Stimulated activated memory B cell treated with anti-CD40 and anti-IgM and Interleukin-4, amounts not matched to agents 10 μg/mL and 1 μg/mL and 100 μg/mL, for 72 hours (primary cell): ENCODE measurements at regions not wholly inside any gene's neighbourhood (a gene's known extent, or its start where the extent isn't known, plus 50 kb on each side); places are given as distances from the start of the nearest gene placed in this dataset.

ENCODE experiments used
- ATAC-seq: fragments of 150-1000 bp; cut with Tn5 transposase; 2 replicates; pipeline ENCODE4 v1.10.0; 2021
- H3K27ac Mint-ChIP-seq: one replicate; pipeline ENCODE4 v1.8.0; 2022; ENCODE audit warnings: mild to moderate bottlenecking, mixed read lengths
- H3K27me3 Mint-ChIP-seq: one replicate; pipeline ENCODE4 v1.8.0; 2022; ENCODE audit warnings: mixed read lengths
- H3K36me3 Mint-ChIP-seq: one replicate; pipeline ENCODE4 v1.8.0; 2022; ENCODE audit warnings: mixed read lengths
- H3K4me1 Mint-ChIP-seq: one replicate; pipeline ENCODE4 v1.8.0; 2022; ENCODE audit warnings: mixed read lengths
- H3K4me3 Mint-ChIP-seq: one replicate; pipeline ENCODE4 v1.8.0; 2022; ENCODE audit warnings: mild to moderate bottlenecking, moderate library complexity, mixed read lengths
- H3K9me3 Mint-ChIP-seq: one replicate; pipeline ENCODE4 v1.8.0; 2022; ENCODE audit warnings: mixed read lengths

DNA sequence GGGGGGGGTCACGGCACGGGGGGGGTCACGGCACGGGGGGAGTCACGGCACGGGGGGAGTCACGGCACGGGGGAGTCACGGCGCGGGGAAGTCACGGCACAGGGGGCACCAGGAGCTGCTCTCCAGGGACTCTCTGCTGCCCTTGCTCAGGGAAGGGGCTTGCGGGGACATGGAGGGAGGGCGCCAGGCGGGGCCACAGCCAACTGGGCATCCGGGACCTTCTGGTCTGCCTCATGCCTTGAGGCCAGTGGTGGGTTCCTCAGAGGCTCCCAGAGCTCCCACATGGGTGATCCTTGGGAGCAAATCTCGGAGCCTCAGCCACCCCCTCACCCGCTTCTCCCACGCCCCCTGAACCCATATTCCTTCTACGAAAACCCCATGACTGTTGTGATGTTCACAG, 55.8 kb upstream of the TMEM18 start:
- no peak overlapping the region for H3K27ac Mint-ChIP-seq
- H3K4me3 Mint-ChIP-seq = no peak overlapping the region
- H3K9me3 Mint-ChIP-seq = no peaks in the 10 kb centered on the region
- H3K27me3 Mint-ChIP-seq = peaks cover 31% of the 10 kb centered on the region
- H3K4me1 Mint-ChIP-seq = peaks cover 7% of the 10 kb centered on the region
- peak; percentile 31 for ATAC-seq
- H3K36me3 Mint-ChIP-seq = no peaks in the 10 kb centered on the region

DNA sequence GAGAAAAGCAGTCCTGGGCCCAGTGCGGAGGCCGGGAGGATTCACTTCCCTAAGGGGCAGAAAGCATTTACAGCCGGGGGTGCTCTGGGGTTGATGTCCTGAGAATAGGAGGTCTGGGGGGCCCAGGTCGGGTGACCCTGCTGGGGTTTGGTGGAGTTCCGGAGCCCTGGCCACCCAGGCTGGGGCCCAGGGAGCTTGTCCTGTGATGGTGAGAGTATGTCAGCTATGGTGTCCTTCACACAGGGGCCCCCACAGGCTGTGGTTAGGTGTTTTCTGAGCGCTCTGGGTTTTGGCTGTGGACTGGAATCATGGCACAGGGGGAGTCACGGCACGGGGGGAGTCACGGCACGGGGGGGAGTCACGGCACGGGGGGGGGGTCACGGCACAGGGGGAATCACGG, 54.5 kb upstream of the TMEM18 start:
- Mint-ChIP-seq H3K4me1 (peaks cover 11% of the 10 kb centered on the region), H3K4me3 (no peak overlapping the region)
- no peak for ATAC-seq

DNA sequence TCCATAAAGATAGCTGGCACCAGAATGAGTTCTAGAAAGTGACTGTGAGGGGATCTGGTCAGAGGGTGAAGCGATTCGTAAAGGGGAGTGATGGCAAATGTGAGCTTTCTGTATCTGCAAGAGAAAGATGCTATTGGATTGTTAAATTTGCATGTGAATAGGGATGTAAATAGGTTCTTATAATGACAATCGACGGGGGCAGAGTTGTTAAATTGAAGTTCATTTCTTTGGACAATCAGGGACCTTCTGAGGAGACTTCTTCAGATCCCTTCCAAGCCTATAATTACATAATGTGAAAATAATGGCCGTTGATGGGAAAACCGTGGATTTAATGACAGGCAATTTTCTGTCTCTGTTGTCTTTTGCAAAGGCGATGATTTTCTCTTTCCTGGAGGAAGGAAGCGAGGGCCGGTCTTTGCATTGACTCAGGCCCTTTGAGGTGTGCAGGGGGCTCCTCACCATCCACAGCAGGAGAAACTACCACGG, 52.2 kb upstream of the TMEM18 start:
- no peak overlapping the region for H3K4me3 Mint-ChIP-seq
- peaks cover 9% of the 10 kb centered on the region for H3K4me1 Mint-ChIP-seq
- H3K27me3 Mint-ChIP-seq = peaks cover 39% of the 10 kb centered on the region
- no peaks in the 10 kb centered on the region for H3K9me3 Mint-ChIP-seq
- H3K27ac Mint-ChIP-seq = no peak overlapping the region
- H3K36me3 Mint-ChIP-seq = no peaks in the 10 kb centered on the region
- no peak for ATAC-seq

More for the DNA sequence above, 54.5 kb upstream of the TMEM18 start:
- no peaks in the 10 kb centered on the region for H3K9me3 Mint-ChIP-seq
- H3K27me3 Mint-ChIP-seq = peaks cover 30% of the 10 kb centered on the region
- no peaks in the 10 kb centered on the region for H3K36me3 Mint-ChIP-seq
- no peak overlapping the region for H3K27ac Mint-ChIP-seq

- Mint-ChIP-seq H3K4me3 (no peak overlapping the region), H3K36me3 (no peaks in the 10 kb centered on the region), H3K27me3 (peaks cover 47% of the 10 kb centered on the region), H3K9me3 (no peaks in the 10 kb centered on the region), H3K27ac (no peak overlapping the region), H3K4me1 (peaks cover 9% of the 10 kb centered on the region)
- no peak for ATAC-seq
Observed at GRCh38 chr2:728165-728564, 51.0 kb upstream of the TMEM18 start.

DNA sequence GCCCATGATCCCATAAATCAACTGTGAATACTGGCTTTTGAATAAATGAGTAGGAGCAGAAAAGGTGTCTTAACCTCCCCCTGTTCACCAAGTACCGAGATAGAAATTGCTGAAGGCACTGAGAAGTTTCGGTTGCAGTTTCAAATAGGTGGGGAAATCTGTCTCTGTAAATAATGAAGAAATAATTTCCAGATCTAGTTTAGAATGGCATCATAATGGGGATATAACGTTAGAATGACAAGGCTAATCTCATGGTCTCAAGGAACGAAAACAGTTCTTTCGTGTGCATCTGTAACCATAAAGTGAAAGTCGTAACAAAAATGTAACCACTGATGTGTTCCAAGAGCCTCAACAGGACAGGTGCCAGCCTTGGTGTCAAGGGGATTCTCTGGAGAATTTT, 49.9 kb upstream of the TMEM18 start:
- H3K4me3 Mint-ChIP-seq = no peak overlapping the region
- no peaks in the 10 kb centered on the region for H3K36me3 Mint-ChIP-seq
- H3K4me1 Mint-ChIP-seq = peaks cover 9% of the 10 kb centered on the region
- ATAC-seq = peak; percentile 60
- peaks cover 47% of the 10 kb centered on the region for H3K27me3 Mint-ChIP-seq
- H3K27ac Mint-ChIP-seq = no peak overlapping the region
- no peaks in the 10 kb centered on the region for H3K9me3 Mint-ChIP-seq
